ENCODE measurements at regions not wholly inside any gene's neighbourhood (a gene's known extent, or its start where the extent isn't known, plus 50 kb on each side); places are given as distances from the start of the nearest gene placed in this dataset. TPM values are rescaled to one million over a fixed set of nuclear protein-coding genes. Genes with fewer than 3 reads are reported as not detected.

- no peak for TF ChIP-seq EZH2 (IDR thresholded peaks at IDR 0.05; ENCODE audit: borderline replicate concordance)
- TF ChIP-seq EZH2phosphoT487 (IDR thresholded peaks at IDR 0.05; ENCODE audit: low read depth, severe bottlenecking, unreplicated experiment), result no peak
- TF ChIP-seq, protein P1, sequence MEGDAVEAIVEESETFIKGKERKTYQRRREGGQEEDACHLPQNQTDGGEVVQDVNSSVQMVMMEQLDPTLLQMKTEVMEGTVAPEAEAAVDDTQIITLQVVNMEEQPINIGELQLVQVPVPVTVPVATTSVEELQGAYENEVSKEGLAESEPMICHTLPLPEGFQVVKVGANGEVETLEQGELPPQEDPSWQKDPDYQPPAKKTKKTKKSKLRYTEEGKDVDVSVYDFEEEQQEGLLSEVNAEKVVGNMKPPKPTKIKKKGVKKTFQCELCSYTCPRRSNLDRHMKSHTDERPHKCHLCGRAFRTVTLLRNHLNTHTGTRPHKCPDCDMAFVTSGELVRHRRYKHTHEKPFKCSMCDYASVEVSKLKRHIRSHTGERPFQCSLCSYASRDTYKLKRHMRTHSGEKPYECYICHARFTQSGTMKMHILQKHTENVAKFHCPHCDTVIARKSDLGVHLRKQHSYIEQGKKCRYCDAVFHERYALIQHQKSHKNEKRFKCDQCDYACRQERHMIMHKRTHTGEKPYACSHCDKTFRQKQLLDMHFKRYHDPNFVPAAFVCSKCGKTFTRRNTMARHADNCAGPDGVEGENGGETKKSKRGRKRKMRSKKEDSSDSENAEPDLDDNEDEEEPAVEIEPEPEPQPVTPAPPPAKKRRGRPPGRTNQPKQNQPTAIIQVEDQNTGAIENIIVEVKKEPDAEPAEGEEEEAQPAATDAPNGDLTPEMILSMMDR (IDR thresholded peaks at IDR 0.05; ENCODE audit: poor library complexity), result no peak
- Histone ChIP-seq H3K4me1 (ENCODE audit: insufficient read depth) (no peaks in the 10 kb centered on the region), H3K79me2 (no peaks in the 10 kb centered on the region), H3K36me3 (replicated peaks; ENCODE audit: insufficient read depth, low read depth) (no peaks in the 10 kb centered on the region), H3K27ac (no peak overlapping the region), H2AFZ (no peak overlapping the region), H3K4me2 (no peak overlapping the region), H4K20me1 (ENCODE audit: insufficient read depth, poor library complexity, severe bottlenecking) (no peaks in the 10 kb centered on the region), H3K9me3 (ENCODE audit: low read depth) (no peaks in the 10 kb centered on the region), H3K9me2 (replicated peaks; ENCODE audit: insufficient read depth) (no peaks in the 10 kb centered on the region), H3K4me3 (no peak overlapping the region), H3K27me3 (no peaks in the 10 kb centered on the region)
- DNase-seq (ENCODE audit: low spot score), result no peak
- 86% methylated on average over 3 of the region's 3 CpGs for WGBS (ENCODE audit: low lambda C conversion rate, missing lambda C conversion rate)
Observed at GRCh38 chr20:43781215-43781614, 54.4 kb upstream of the GTSF1L start.

- 82% methylated on average over 2 of the region's 2 CpGs for WGBS (ENCODE audit: low lambda C conversion rate, missing lambda C conversion rate)
- Histone ChIP-seq H3K79me2 (no peaks in the 10 kb centered on the region), H3K4me2 (no peak overlapping the region), H3K36me3 (replicated peaks; ENCODE audit: insufficient read depth, low read depth) (no peaks in the 10 kb centered on the region), H3K9me3 (ENCODE audit: low read depth) (no peaks in the 10 kb centered on the region), H4K20me1 (ENCODE audit: insufficient read depth, poor library complexity, severe bottlenecking) (no peaks in the 10 kb centered on the region), H2AFZ (no peak overlapping the region), H3K4me3 (no peak overlapping the region), H3K27ac (no peak overlapping the region), H3K27me3 (no peaks in the 10 kb centered on the region), H3K9me2 (replicated peaks; ENCODE audit: insufficient read depth) (no peaks in the 10 kb centered on the region), H3K4me1 (ENCODE audit: insufficient read depth) (no peaks in the 10 kb centered on the region)
- TF ChIP-seq EZH2 (IDR thresholded peaks at IDR 0.05; ENCODE audit: borderline replicate concordance), result no peak
- TF ChIP-seq, protein P1 (IDR thresholded peaks at IDR 0.05; ENCODE audit: poor library complexity), result no peak
- no peak for TF ChIP-seq EZH2phosphoT487 (IDR thresholded peaks at IDR 0.05; ENCODE audit: low read depth, severe bottlenecking, unreplicated experiment)
- no peak for DNase-seq (ENCODE audit: low spot score)
Observed at GRCh38 chr20:43778375-43778774, 51.6 kb upstream of the GTSF1L start.

- Histone ChIP-seq H3K9me2 (replicated peaks; ENCODE audit: insufficient read depth) (no peaks in the 10 kb centered on the region), H3K4me2 (no peak overlapping the region), H3K36me3 (replicated peaks; ENCODE audit: insufficient read depth, low read depth) (no peaks in the 10 kb centered on the region), H3K9me3 (ENCODE audit: low read depth) (no peaks in the 10 kb centered on the region), H3K27me3 (no peaks in the 10 kb centered on the region), H2AFZ (no peak overlapping the region), H3K4me3 (no peak overlapping the region), H4K20me1 (ENCODE audit: insufficient read depth, poor library complexity, severe bottlenecking) (no peaks in the 10 kb centered on the region), H3K79me2 (no peaks in the 10 kb centered on the region), H3K27ac (no peak overlapping the region), H3K4me1 (ENCODE audit: insufficient read depth) (no peaks in the 10 kb centered on the region)
- DNase-seq (ENCODE audit: low spot score), result no peak
- TF ChIP-seq, protein P1 (IDR thresholded peaks at IDR 0.05; ENCODE audit: poor library complexity), result no peak
- TF ChIP-seq EZH2phosphoT487 (IDR thresholded peaks at IDR 0.05; ENCODE audit: low read depth, severe bottlenecking, unreplicated experiment) (no peak), EZH2 (IDR thresholded peaks at IDR 0.05; ENCODE audit: borderline replicate concordance) (no peak)
- 100% methylated on average over 1 of the region's 1 CpG for WGBS (ENCODE audit: low lambda C conversion rate, missing lambda C conversion rate)
Observed at GRCh38 chr20:43776691-43777090, 49.9 kb upstream of the GTSF1L start.

Small RNAs in the stretch of these regions (small RNA-seq; reads per million reads assigned to genes)
- gene RNU6-639P, result not detected
